KMS-11 (cell line): ENCODE measurements at regions not wholly inside any gene's neighbourhood (a gene's known extent, or its start where the extent isn't known, plus 50 kb on each side); places are given as distances from the start of the nearest gene placed in this dataset.

Experiments
- H2AFZ ChIP-seq: fragments of 200-600 bp; sonication (generic); 2 replicates; pipeline ENCODE4 v1.6.1; 2016; ENCODE audit warnings: antibody characterized with exemption, mixed run types, low read depth
- H3K27ac ChIP-seq: fragments of 200-600 bp; sonication (generic); 2 replicates; pipeline ENCODE4 v1.6.1; 2016; ENCODE audit warnings: mild to moderate bottlenecking, mixed run types
- H3K27me3 ChIP-seq: fragments of 200-600 bp; sonication (generic); 2 replicates; pipeline ENCODE4 v1.6.1; 2017; ENCODE audit warnings: mild to moderate bottlenecking, low read depth, mixed run types, moderate library complexity; ENCODE audit not compliant: insufficient read depth
- H3K36me3 ChIP-seq: fragments of 200-600 bp; sonication (generic); 2 replicates; pipeline ENCODE4 v1.6.1; 2017; ENCODE audit warnings: mild to moderate bottlenecking, mixed run types; ENCODE audit not compliant: insufficient read depth
- H3K4me1 ChIP-seq: fragments of 200-600 bp; sonication (generic); 2 replicates; pipeline ENCODE4 v1.6.1; 2016; ENCODE audit warnings: mild to moderate bottlenecking, low read depth, mixed run types; ENCODE audit not compliant: poor library complexity, severe bottlenecking
- H3K4me2 ChIP-seq: fragments of 200-600 bp; sonication (generic); 2 replicates; pipeline ENCODE4 v1.7.0; 2016; ENCODE audit warnings: mild to moderate bottlenecking, mixed run types
- H3K4me3 ChIP-seq: fragments of 200-600 bp; sonication (generic); IDR thresholded peaks from 2 replicates; pipeline ENCODE4 v1.6.1; 2017; ENCODE audit warnings: low read depth, low read length, mixed read lengths; ENCODE audit not compliant: insufficient read depth
- H3K79me2 ChIP-seq: fragments of 200-600 bp; sonication (generic); 2 replicates; pipeline ENCODE4 v1.6.1; 2016; ENCODE audit warnings: low read depth, mixed run types; ENCODE audit not compliant: insufficient read depth
- H3K9ac ChIP-seq: fragments of 200-600 bp; sonication (generic); 2 replicates; pipeline ENCODE4 v1.6.1; 2016; ENCODE audit warnings: mild to moderate bottlenecking, mixed run types
- H4K20me1 ChIP-seq: fragments of 200-600 bp; sonication (generic); 2 replicates; pipeline ENCODE4 v1.6.1; 2016; ENCODE audit warnings: mild to moderate bottlenecking, mixed run types; ENCODE audit not compliant: insufficient read depth
- CTCF ChIP-seq: fragments of 200-600 bp; sonication (generic); conservative IDR thresholded peaks from 2 replicates; pipeline ENCODE4 v1.6.1; 2017; ENCODE audit warnings: low read depth, mild to moderate bottlenecking, antibody characterized with exemption, low read length, moderate library complexity, mixed read lengths

- Histone ChIP-seq H3K27ac (no peak overlapping the region), H3K79me2 (no peaks in the 10 kb centered on the region), H3K4me3 (no peak overlapping the region), H3K27me3 (no peaks in the 10 kb centered on the region), H3K4me2 (no peak overlapping the region), H3K36me3 (no peaks in the 10 kb centered on the region), H4K20me1 (no peaks in the 10 kb centered on the region), H3K9ac (no peak overlapping the region), H2AFZ (no peak overlapping the region), H3K4me1 (no peaks in the 10 kb centered on the region)
- no peak for TF ChIP-seq CTCF
Measured at GRCh38 chr5:173480896-173481295, 135.6 kb downstream of the BOD1 start.

GRCh38 chr5:173479711-173480110, 136.7 kb downstream of the BOD1 start:
- Histone ChIP-seq H2AFZ (no peak overlapping the region), H3K9ac (no peak overlapping the region), H3K27ac (no peak overlapping the region), H3K4me1 (no peaks in the 10 kb centered on the region), H3K79me2 (no peaks in the 10 kb centered on the region), H3K4me3 (no peak overlapping the region), H3K27me3 (no peaks in the 10 kb centered on the region), H3K4me2 (no peak overlapping the region), H4K20me1 (no peaks in the 10 kb centered on the region), H3K36me3 (no peaks in the 10 kb centered on the region)
- no peak for TF ChIP-seq CTCF

GRCh38 chr5:173477345-173478040, 139.0 kb downstream of the BOD1 start:
- no peak overlapping the region for H3K4me2 ChIP-seq

GRCh38 chr5:173475780-173476179, 140.7 kb downstream of the BOD1 start:
- H2AFZ ChIP-seq, result no peak overlapping the region
- no peak overlapping the region for H3K4me3 ChIP-seq
- H3K4me2 ChIP-seq, result no peak overlapping the region
- H3K27me3 ChIP-seq, result no peaks in the 10 kb centered on the region
- no peak for TF ChIP-seq CTCF
- H3K79me2 ChIP-seq, result no peaks in the 10 kb centered on the region
- no peak overlapping the region for H3K27ac ChIP-seq
- no peak overlapping the region for H3K9ac ChIP-seq
- no peaks in the 10 kb centered on the region for H3K4me1 ChIP-seq
- no peaks in the 10 kb centered on the region for H4K20me1 ChIP-seq
- no peaks in the 10 kb centered on the region for H3K36me3 ChIP-seq

More at GRCh38 chr5:173477345-173478040, 139.0 kb downstream of the BOD1 start:
- Histone ChIP-seq H4K20me1 (no peaks in the 10 kb centered on the region), H3K79me2 (no peaks in the 10 kb centered on the region), H3K4me3 (no peak overlapping the region), H3K4me1 (no peaks in the 10 kb centered on the region), H2AFZ (no peak overlapping the region), H3K27me3 (no peaks in the 10 kb centered on the region), H3K27ac (no peak overlapping the region), H3K9ac (no peak overlapping the region), H3K36me3 (no peaks in the 10 kb centered on the region)
- TF ChIP-seq CTCF, result no peak
